Muscle layer of duodenum (tissue), 2 donors: ENCODE measurements at regions not wholly inside any gene's neighbourhood (a gene's known extent, or its start where the extent isn't known, plus 50 kb on each side); places are given as distances from the start of the nearest gene placed in this dataset.

Experiments used
- H3K27ac ChIP-seq: one replicate; pipeline ENCODE4 v1.7.0; 2013; ENCODE audit warnings: mild to moderate bottlenecking, low read length
- H3K27me3 ChIP-seq: one replicate; pipeline ENCODE4 v1.7.0; 2013; ENCODE audit warnings: low read depth, mild to moderate bottlenecking, control low read depth, low read length
- H3K36me3 ChIP-seq, 2 donors: one replicate each; pipeline ENCODE4 v1.7.0; 2013; ENCODE audit warnings: low read length in 2 of 2, control low read depth in 1 of 2, mild to moderate bottlenecking in 1 of 2; ENCODE audit not compliant: insufficient read depth in 2 of 2, control insufficient read depth in 1 of 2
- H3K4me1 ChIP-seq, 2 donors: one replicate each; pipeline ENCODE4 v1.7.0; 2013; ENCODE audit warnings: low read length in 2 of 2, mild to moderate bottlenecking in 2 of 2, control low read depth in 1 of 2, moderate library complexity in 1 of 2; ENCODE audit not compliant: insufficient read depth in 2 of 2, control insufficient read depth in 1 of 2
- H3K4me3 ChIP-seq, 2 donors: one replicate each; pipeline ENCODE4 v1.7.0; 2013; ENCODE audit warnings: low read length in 2 of 2, low read depth in 1 of 2, mild to moderate bottlenecking in 1 of 2
- H3K9me3 ChIP-seq, 2 donors: one replicate each; pipeline ENCODE4 v1.7.0; 2013; ENCODE audit warnings: low read length in 2 of 2, control low read depth in 1 of 2, mild to moderate bottlenecking in 1 of 2; ENCODE audit not compliant: control insufficient read depth in 1 of 2
- donor health status: healthy.

DNA sequence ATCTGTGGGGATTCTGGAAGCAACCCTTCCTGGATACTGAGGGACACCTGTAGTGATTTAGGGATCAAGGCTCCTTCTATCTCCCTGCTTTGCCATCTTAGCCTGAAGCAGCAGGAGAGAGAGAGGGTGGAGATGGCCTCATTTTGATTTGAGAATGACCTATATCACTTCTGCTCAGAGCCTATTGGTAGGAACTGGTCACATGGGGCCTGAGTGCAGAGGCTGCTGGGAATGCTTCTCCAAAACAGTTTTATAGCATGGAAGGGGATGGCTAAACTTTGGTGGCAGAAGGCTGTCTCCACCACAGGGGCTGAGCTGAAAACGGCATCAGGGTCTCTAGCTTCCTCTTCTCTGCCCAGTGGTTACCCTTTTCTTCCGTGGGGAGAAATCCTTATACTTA, 105.8 kb downstream of the TBX19 start:
- H3K4me1 ChIP-seq: peaks cover 0 to 6% of the 10 kb centered on the region in 2 donors
- no peak overlapping the region for H3K4me3 ChIP-seq
- no peaks in the 10 kb centered on the region for H3K36me3 ChIP-seq
- H3K27ac ChIP-seq: no peak overlapping the region
- no peaks in the 10 kb centered on the region for H3K27me3 ChIP-seq
- no peaks in the 10 kb centered on the region for H3K9me3 ChIP-seq

DNA sequence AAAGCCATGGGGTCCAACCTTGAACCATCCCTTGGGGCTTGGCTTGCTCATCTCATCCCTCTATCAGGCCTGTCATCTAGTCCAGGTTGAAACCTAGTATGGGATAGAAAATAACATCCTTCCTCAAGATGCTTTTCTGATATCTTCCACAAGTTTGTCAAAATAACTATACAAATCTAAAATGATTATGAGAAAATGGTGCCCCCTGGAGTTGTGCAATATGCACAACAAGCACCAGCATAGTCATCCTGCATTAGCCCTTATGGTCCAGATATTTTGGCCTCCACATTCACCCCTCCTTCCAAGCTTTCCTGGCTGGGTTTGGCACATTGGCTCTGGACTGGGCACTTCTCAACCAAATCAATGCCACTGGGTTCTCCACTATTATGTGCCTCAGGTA, 101.2 kb downstream of the TBX19 start:
- no peak overlapping the region for H3K4me3 ChIP-seq
- H3K27ac ChIP-seq: no peak overlapping the region
- no peaks in the 10 kb centered on the region for H3K36me3 ChIP-seq
- H3K9me3 ChIP-seq: no peaks in the 10 kb centered on the region
- H3K4me1 ChIP-seq: no peaks in the 10 kb centered on the region
- no peaks in the 10 kb centered on the region for H3K27me3 ChIP-seq

DNA sequence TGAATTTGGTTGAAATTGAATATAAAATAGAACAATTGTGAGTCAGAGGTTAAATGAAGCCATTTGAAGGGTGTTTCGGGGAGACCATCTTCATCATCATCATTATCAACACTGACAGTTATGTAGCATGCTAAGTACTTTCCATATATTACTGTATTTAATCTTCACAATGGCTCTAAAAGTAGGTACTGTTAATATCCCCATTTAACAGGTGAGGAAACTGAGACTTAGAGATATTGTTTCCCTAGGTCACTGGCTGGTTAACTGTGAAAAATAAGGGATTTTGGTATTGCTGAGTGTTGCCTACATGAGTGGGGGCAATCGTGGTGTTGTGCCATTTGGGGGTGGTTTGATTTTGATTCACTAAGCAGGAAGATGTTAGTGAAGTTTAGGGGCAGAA, 100.3 kb downstream of the TBX19 start:
- H3K27me3 ChIP-seq: no peaks in the 10 kb centered on the region
- H3K4me1 ChIP-seq: no peaks in the 10 kb centered on the region
- H3K4me3 ChIP-seq: no peak overlapping the region
- no peaks in the 10 kb centered on the region for H3K36me3 ChIP-seq
- H3K9me3 ChIP-seq: no peaks in the 10 kb centered on the region
- H3K27ac ChIP-seq: no peak overlapping the region

DNA sequence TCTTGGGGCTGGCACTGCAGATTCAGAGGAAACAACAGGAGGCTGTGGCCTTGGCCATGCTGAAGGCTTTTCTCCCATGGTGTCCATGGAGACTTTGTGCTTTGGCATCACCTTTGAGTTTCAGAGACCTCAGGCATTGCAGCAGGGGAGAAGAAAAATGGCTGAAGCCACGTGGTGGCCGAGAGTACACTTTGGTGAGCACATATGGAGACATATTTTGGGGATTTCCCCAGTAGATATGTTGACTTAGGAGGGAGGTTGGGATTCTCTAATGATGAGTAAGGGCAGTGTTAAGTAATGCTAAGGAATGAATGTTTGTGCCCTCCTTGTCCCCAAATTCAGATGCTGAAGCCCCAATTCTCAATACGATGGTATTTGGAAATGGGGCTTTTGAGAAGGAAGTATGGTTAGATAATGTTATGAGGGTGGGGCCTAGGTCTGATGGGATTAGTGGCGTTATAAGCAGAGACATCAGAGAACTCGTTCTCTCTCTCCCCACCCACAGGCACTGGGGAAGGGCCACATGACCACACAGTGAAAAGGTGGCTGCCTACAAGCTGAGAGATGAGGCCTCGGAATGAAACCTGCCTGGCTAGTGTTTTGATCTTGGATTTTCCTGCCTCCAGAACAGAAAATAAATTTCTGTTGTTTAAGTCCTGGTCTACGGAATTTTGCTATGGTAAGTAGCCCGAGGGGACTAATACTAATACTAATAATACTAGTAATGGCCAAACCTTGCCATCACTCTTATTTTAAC, 98.6 kb downstream of the TBX19 start:
- Histone ChIP-seq H3K27ac (no peak overlapping the region), H3K4me3 (no peak overlapping the region), H3K27me3 (no peaks in the 10 kb centered on the region), H3K9me3 (no peaks in the 10 kb centered on the region), H3K4me1 (no peaks in the 10 kb centered on the region), H3K36me3 (no peaks in the 10 kb centered on the region)

DNA sequence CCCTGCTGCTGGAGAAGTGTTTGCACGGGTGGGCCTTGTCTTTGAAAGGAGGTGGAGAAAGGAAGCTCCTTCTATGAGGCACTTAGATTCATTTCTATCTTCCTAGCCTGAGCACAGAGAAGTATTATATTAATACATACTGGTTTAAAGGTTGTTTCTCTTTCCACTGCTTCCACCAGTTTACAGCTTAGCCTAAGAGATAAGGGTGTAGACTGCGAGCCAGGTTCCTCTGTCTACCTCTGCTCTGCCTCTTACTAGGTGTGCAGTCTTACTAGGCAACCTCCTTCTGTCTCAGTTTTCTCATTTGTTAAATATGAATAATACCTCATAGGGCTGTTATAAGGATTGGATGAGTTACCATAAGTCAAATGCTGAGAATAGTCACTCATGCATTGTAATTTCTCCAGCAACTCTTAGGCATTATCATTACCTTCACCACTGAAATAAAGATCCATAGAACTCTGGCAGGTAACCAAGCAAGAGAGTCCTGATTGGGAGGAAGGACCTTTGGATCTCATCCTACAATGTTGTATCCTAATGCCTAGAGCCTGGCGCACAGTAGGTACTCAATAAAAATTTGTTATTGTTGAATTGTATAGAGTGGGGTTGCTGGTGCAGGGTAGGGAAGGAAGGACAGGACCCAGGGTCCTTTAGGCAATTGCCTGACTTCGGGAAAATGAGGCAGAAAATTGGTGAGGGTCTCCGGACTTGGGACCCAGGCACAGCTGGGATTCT, 95.1 kb downstream of the TBX19 start:
- Histone ChIP-seq H3K4me1 (no peaks in the 10 kb centered on the region), H3K27ac (no peak overlapping the region), H3K36me3 (no peaks in the 10 kb centered on the region), H3K27me3 (no peaks in the 10 kb centered on the region), H3K4me3 (no peak overlapping the region), H3K9me3 (no peaks in the 10 kb centered on the region)

DNA sequence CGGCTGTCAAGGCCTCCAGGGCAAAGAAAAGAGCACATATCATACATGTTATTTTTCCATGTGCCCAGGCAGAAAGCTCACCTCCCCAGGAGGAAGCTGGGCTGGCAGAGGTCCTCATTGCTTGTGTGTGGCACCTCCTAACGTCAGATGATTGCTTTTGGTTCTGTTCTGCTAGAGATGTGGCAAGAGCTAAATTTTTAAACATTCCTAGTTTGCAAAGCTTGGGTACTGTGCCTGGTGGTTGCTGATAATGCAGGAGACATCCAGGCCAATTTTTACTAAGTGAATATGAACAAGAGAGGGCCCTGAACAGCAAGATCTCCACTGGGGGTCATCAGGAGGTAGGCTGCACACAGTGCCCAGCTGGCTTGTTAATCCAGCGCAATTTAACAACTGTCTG, 93.9 kb downstream of the TBX19 start:
- H3K36me3 ChIP-seq: no peaks in the 10 kb centered on the region
- H3K4me1 ChIP-seq: no peaks in the 10 kb centered on the region
- H3K4me3 ChIP-seq: no peak overlapping the region
- no peak overlapping the region for H3K27ac ChIP-seq
- H3K9me3 ChIP-seq: no peaks in the 10 kb centered on the region
- H3K27me3 ChIP-seq: no peaks in the 10 kb centered on the region

DNA sequence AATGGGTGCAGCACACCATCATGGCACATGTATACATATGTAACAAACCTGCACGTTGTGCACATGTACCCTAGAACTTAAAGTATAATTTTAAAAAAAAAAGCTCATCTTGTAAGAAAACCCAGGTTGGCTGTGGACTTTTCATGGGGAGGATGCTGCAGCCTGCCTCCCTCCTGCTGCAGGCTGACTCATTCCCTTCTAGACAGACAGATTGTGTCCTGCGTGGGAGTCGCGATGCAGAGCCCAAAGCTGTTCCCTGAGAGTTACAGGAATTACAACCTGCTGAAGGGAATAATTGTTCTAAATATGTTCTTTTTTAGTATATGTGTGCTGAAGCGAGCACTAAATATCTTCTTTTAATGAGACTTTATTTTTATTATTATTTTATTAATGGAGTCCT, 93.2 kb downstream of the TBX19 start:
- Histone ChIP-seq H3K36me3 (no peaks in the 10 kb centered on the region), H3K9me3 (no peaks in the 10 kb centered on the region), H3K27me3 (no peaks in the 10 kb centered on the region), H3K27ac (no peak overlapping the region), H3K4me3 (no peak overlapping the region), H3K4me1 (no peaks in the 10 kb centered on the region)

DNA sequence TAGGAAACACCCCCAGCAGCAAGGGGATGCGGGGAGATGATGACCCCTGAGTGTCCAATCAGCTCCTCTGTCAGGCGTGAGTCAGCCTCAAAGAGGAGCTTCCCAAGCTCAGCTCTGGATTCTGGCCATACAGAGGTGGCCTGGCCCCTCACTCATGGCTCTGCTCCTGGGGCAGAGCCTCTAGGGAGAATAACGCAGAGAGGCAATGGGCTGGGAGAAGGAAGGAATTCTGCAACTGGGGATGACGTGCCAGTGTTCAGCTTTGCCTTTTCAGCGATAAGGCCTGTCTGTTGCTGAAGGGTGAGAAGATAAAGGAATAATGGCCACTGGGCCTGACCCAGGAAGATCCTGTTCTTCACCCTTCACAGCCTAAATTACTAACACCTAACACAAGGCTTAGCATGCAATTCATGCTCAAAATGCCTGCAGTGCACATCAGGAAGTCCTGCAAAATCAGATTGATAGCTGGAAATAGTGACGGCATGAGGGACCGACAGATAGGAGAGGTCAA, 92.2 kb downstream of the TBX19 start:
- Histone ChIP-seq H3K27me3 (no peaks in the 10 kb centered on the region), H3K36me3 (no peaks in the 10 kb centered on the region), H3K4me3 (no peak overlapping the region), H3K4me1 (no peaks in the 10 kb centered on the region), H3K27ac (no peak overlapping the region), H3K9me3 (no peaks in the 10 kb centered on the region)

DNA sequence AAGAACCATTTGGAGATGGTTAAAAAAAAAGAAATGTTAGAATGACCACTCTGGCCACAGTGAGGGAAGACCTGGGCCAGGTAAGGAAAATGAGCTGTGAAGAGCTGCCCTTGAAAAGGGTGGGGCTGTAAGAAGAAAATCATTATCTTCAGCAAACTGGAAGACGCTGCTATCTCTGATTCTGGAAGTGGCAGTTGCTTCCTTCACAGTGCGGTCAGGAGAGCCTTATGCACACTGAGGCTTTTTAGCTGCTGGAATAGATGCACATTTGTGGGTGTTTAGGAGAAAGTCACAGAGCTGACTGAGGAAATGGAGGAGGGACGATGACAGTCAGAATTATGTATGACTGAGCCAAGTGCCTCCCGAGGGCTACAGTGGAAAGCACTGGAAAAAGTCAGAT, 91.6 kb downstream of the TBX19 start:
- H3K9me3 ChIP-seq: no peaks in the 10 kb centered on the region
- H3K27ac ChIP-seq: no peak overlapping the region
- H3K4me3 ChIP-seq: no peak overlapping the region
- H3K36me3 ChIP-seq: no peaks in the 10 kb centered on the region
- H3K4me1 ChIP-seq: no peaks in the 10 kb centered on the region
- H3K27me3 ChIP-seq: no peaks in the 10 kb centered on the region

DNA sequence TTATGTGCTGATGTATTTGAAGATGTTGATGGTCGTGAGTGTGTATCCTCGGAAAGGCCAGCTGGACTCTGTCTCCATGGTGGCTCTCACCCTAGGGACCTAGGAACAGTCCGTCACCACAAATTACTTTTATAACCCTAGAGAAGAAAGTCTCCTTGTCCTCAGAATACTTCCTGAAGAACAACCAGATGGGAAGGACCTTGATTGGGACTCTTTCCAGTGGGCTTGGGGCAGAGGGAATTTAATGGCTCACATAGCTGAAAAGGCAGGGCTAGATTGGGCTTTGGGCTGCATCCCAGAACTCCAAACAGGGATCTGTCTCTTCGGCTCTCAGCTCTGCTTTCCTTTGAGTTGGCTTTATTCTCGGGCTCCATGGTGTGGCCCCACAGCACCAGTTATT, 90.8 kb downstream of the TBX19 start:
- Histone ChIP-seq H3K27me3 (no peaks in the 10 kb centered on the region), H3K4me1 (no peaks in the 10 kb centered on the region), H3K9me3 (no peaks in the 10 kb centered on the region), H3K36me3 (no peaks in the 10 kb centered on the region), H3K27ac (no peak overlapping the region), H3K4me3 (no peak overlapping the region)

DNA sequence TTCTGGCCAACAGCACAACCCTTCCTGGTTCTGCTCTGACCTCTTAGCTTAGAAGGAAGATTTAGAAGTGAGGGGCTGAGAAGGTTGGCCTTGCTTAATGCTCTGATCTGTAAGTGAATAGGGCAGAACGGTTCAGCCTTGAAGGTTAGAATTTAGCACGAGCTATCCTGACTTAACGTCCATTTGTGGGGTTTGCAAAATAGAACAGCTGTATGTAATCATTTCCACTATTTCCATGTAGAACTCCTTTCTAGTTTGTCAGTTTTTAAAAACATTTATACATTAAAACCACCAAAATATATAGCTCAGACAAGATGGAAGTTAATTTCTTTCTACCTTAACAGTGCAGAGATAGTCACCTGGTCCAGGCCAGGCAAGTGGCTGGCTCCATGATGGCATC, 89.9 kb downstream of the TBX19 start:
- H3K9me3 ChIP-seq: no peaks in the 10 kb centered on the region
- no peaks in the 10 kb centered on the region for H3K36me3 ChIP-seq
- no peak overlapping the region for H3K27ac ChIP-seq
- H3K27me3 ChIP-seq: no peaks in the 10 kb centered on the region
- no peak overlapping the region for H3K4me3 ChIP-seq
- H3K4me1 ChIP-seq: no peaks in the 10 kb centered on the region
